AG09309 (cell line): ENCODE measurements at regions not wholly inside any gene's neighbourhood (a gene's known extent, or its start where the extent isn't known, plus 50 kb on each side); places are given as distances from the start of the nearest gene placed in this dataset.

ENCODE experiments used
- DNase-seq: peaks from one replicate; pipeline ENCODE4 v3.0.0-alpha.2; 2010; ENCODE audit warnings: low read depth
- H3K4me3 ChIP-seq: 2 replicates; pipeline ENCODE4 v1.5.1; 2011; ENCODE audit warnings: mild to moderate bottlenecking, low read depth, low read length, moderate library complexity; ENCODE audit not compliant: control insufficient read depth
- CTCF ChIP-seq: IDR thresholded peaks from 2 replicates; pipeline ENCODE4 v1.5.1; 2011; ENCODE audit warnings: mild to moderate bottlenecking, low read depth, low read length, inconsistent platforms; ENCODE audit not compliant: insufficient read depth, control insufficient read depth; ENCODE audit errors: missing control alignments

- no peak for TF ChIP-seq CTCF
- DNase-seq = no peak
- no peak overlapping the region for H3K4me3 ChIP-seq
Observed at GRCh38 chr11:37642296-37642695, 1044.3 kb upstream of the RAG2 start.

GRCh38 chr11:37632748-37633147 lies 1034.7 kb upstream of the RAG2 start:
- H3K4me3 ChIP-seq = no peak overlapping the region
- no peak for TF ChIP-seq CTCF
- no peak for DNase-seq

DNA sequence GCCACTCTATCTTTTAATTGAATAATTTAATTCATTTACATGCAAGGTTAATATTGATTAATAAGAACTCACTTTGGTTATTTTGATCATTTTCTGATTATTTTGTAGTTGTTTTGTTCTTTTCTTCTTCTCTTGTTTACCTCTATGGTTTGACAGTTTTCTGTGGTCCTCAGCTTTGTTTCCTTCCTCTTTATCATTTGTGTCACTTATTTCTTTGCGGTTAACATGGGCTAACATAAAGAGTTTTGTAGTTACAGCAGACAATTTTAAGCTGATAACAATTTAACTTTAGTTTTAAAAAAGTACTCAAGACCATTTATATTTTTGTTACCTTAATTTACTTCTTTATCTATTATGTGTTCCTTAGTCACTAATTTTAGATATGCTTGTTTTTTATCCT lies 1032.8 kb upstream of the RAG2 start:
- no peak for TF ChIP-seq CTCF
- no peak for DNase-seq
- H3K4me3 ChIP-seq = no peak overlapping the region

DNA sequence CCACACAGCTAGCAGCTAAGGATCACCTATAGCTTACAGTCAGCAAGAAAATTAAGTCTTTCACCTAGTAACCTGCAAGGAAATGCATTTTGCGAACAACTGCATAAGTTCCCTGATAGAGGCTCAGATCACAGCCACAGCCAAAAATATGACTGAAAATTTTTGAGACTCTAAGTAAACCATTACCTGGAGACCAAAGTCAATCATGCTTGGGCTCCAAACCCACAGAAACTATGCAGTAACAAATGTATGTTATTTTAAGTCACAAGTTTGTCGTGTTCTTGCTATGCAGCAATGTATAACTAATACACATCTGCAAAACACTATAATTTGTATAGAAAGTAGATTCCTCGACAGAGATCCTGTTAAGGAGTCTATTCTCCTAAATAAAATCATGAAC lies 1025.7 kb upstream of the RAG2 start:
- no peak for TF ChIP-seq CTCF
- DNase-seq = no peak
- H3K4me3 ChIP-seq = no peak overlapping the region

DNA sequence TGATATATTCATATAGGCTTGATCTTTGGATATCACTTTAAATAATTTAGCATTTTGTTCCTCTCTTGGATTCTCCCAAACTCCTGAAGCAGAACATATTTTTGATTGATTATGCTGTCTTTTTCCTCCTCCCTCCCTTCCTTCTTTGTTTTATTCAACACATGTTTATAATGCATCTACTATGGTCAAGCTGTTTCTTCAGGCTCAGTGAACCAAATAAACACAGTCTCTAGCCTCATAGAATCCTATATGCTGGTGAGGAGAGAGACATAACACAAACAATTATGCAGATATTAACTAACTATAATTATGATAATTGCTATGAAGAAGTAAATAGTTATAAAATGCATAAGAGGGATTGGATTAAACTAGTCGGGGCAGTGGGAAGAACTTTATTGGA lies 1023.6 kb upstream of the RAG2 start:
- TF ChIP-seq CTCF = no peak
- no peak for DNase-seq
- no peak overlapping the region for H3K4me3 ChIP-seq

DNA sequence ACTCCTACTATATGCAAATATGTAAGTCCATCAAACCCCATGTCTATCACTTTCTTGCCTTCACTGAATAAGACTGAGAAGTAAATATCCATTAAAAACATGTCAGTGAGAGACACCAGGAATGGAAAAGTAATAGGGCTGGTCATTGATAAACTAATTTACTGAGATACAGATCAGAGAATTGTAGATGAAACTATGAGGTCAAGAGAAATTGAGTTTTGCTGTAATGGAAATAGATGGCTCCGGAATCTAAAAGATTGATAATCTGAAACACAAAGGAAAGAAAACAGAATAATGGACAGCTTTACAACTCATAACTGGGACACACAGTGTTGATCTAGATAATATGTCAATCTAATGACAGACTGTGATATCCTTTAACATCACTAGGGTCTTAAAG lies 1018.3 kb upstream of the RAG2 start:
- no peak for DNase-seq
- H3K4me3 ChIP-seq = no peak overlapping the region
- no peak for TF ChIP-seq CTCF

DNA sequence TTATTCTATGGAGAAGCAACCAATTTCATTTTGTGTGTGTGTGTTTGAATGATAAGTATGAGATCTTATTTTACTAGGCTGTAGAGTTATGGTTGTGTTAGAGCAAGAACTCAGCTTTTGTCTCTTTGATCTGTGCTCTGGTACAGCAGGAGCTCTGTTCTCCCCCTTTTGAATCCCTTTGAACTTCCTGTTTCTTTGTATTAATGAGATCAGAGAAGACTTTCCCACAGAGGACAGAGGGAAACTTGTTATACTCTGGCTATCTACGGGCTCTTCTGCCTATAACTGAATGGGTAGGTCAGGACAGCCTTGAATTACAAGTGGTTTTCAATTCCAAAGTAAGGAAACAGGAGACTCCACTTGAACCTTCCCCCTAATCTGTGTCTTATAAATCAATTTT lies 1015.0 kb upstream of the RAG2 start:
- no peak for DNase-seq

More for the DNA sequence above, 1015.0 kb upstream of the RAG2 start:
- no peak for TF ChIP-seq CTCF
- H3K4me3 ChIP-seq = no peak overlapping the region
